ENCODE measurements at regions not wholly inside any gene's neighbourhood (a gene's known extent, or its start where the extent isn't known, plus 50 kb on each side); places are given as distances from the start of the nearest gene placed in this dataset.

GRCh38 chr2:23314687-23315086 lies 70.3 kb upstream of the KLHL29 start:
- DNase-seq, result no peak

- no peak for DNase-seq
Observed at GRCh38 chr2:23320058-23320457, 64.9 kb upstream of the KLHL29 start.

- DNase-seq, result no peak
Observed at GRCh38 chr2:23321751-23322150, 63.2 kb upstream of the KLHL29 start.

GRCh38 chr2:23322567-23323197 lies 62.3 kb upstream of the KLHL29 start:
- DNase-seq, result no peak

- DNase-seq, result no peak
Observed at GRCh38 chr2:23323198-23323916, 61.6 kb upstream of the KLHL29 start.

GRCh38 chr2:23323917-23324680 lies 60.9 kb upstream of the KLHL29 start:
- DNase-seq, result no peak

GRCh38 chr2:23326330-23326729 lies 58.6 kb upstream of the KLHL29 start:
- DNase-seq, result no peak

- DNase-seq, result no peak
Observed at GRCh38 chr2:23327416-23327815, 57.6 kb upstream of the KLHL29 start.

- no peak for DNase-seq
Observed at GRCh38 chr2:23327887-23328286, 57.1 kb upstream of the KLHL29 start.

- no peak for DNase-seq
Observed at GRCh38 chr2:23330214-23330613, 54.8 kb upstream of the KLHL29 start.

Data from suppressor macrophage (primary cell).